OCI-LY1 (cell line): ENCODE measurements at regions not wholly inside any gene's neighbourhood (a gene's known extent, or its start where the extent isn't known, plus 50 kb on each side); places are given as distances from the start of the nearest gene placed in this dataset.

Experiments used
- H2AFZ ChIP-seq: fragments of 200-600 bp; sonication (generic), shearing (Covaris generic); 2 replicates; pipeline ENCODE4 v1.6.0; 2014; ENCODE audit warnings: antibody characterized with exemption, mild to moderate bottlenecking, low read length
- H3F3A ChIP-seq: fragments of 200-600 bp; sonication (generic), shearing (Covaris generic); 2 replicates; pipeline ENCODE4 v1.6.0; 2014; ENCODE audit warnings: mild to moderate bottlenecking, antibody characterized with exemption, low read length, moderate library complexity; ENCODE audit not compliant: insufficient read depth
- H3K27ac ChIP-seq: fragments of 200-600 bp; sonication (generic); 2 replicates; pipeline ENCODE4 v1.5.1; 2014; ENCODE audit warnings: low read length, mixed run types, mild to moderate bottlenecking, low read depth; ENCODE audit not compliant: poor library complexity, severe bottlenecking
- H3K27me3 ChIP-seq: fragments of 200-600 bp; sonication (generic); 2 replicates; pipeline ENCODE4 v1.6.0; 2014; ENCODE audit warnings: antibody characterized with exemption, mild to moderate bottlenecking, low read length, moderate library complexity; ENCODE audit not compliant: insufficient read depth
- H3K36me3 ChIP-seq: fragments of 200-600 bp; sonication (generic); 2 replicates; pipeline ENCODE4 v1.6.1; 2014; ENCODE audit warnings: mild to moderate bottlenecking, antibody characterized with exemption, low read length, moderate library complexity, mixed read lengths; ENCODE audit not compliant: insufficient read depth
- H3K4me1 ChIP-seq: fragments of 200-600 bp; sonication (generic); 2 replicates; pipeline ENCODE4 v1.5.1; 2014; ENCODE audit warnings: mild to moderate bottlenecking, low read length, moderate library complexity; ENCODE audit not compliant: insufficient read depth, severe bottlenecking
- H3K4me2 ChIP-seq: fragments of 200-600 bp; sonication (generic), shearing (Covaris generic); 2 replicates; pipeline ENCODE4 v1.6.1; 2014; ENCODE audit warnings: low read length
- H3K4me3 ChIP-seq: fragments of 200-600 bp; sonication (generic); 2 replicates; pipeline ENCODE4 v1.5.1; 2014; ENCODE audit warnings: low read length, low read depth, mild to moderate bottlenecking, mixed read lengths; ENCODE audit not compliant: poor library complexity, severe bottlenecking
- H3K79me2 ChIP-seq: fragments of 200-600 bp; shearing (Covaris generic); 2 replicates; pipeline ENCODE4 v1.6.1; 2016; ENCODE audit warnings: mixed run types, low read length, mixed read lengths; ENCODE audit not compliant: insufficient read depth
- H3K9ac ChIP-seq: fragments of 200-600 bp; sonication (generic), shearing (Covaris generic); 2 replicates; pipeline ENCODE4 v1.6.1; 2014; ENCODE audit warnings: mild to moderate bottlenecking, low read length, mixed read lengths
- H3K9me2 ChIP-seq: fragments of 200-600 bp; sonication (generic), shearing (Covaris generic); 2 replicates; pipeline ENCODE4 v1.6.1; 2014; ENCODE audit warnings: low read depth, mild to moderate bottlenecking, low read length, mixed read lengths
- H3K9me3 ChIP-seq: fragments of 200-600 bp; shearing (Covaris generic); 2 replicates; pipeline ENCODE4 v1.6.1; 2014; ENCODE audit warnings: low read length, mixed read lengths
- H4K20me1 ChIP-seq: fragments of 200-600 bp; sonication (generic), shearing (Covaris generic); 2 replicates; pipeline ENCODE4 v1.6.0; 2016; ENCODE audit warnings: mild to moderate bottlenecking, low read length; ENCODE audit not compliant: insufficient read depth
- CTCF ChIP-seq: fragments of 200-600 bp; sonication (generic), shearing (Covaris generic); IDR thresholded peaks from 2 replicates; pipeline ENCODE4 v1.5.1; 2017; ENCODE audit warnings: mild to moderate bottlenecking, antibody characterized with exemption, low read length, moderate library complexity, mixed read lengths
- EZH2 ChIP-seq: fragments of 200-600 bp; sonication (generic), shearing (Covaris generic); IDR thresholded peaks from 2 replicates; pipeline ENCODE4 v1.8.0; 2017; ENCODE audit warnings: borderline replicate concordance, mixed run types, mild to moderate bottlenecking, antibody characterized with exemption, low read length, moderate library complexity, mixed read lengths

DNA sequence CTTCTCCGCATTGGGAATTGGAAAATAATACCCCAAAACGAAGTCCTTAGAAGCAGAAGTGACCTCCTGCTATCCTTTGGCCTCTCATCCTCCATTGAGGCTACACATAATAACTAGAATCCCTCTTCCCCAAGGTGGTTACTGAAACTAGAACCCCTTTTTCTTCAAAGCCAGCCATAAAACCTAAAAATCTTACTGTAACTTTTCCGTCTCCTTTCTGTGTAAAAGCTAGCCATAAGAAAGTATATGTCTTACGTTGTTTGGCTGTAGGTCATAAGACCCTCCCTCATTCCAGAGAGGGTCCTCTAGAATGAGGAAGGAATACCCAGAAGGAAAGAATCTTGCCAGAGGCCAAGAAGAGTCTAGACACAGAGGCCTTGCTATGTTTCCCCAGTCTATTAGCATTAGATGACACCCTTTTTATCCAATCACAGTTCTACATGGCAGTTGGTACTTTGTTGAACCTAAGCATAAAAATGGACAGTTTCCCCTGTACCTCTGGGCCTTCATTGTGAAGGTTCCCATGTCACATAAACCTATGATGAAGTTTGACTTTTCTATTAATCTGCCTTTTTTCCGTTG is 133.9 kb upstream of the BTN3A2 start:
- H4K20me1 ChIP-seq, result no peaks in the 10 kb centered on the region
- no peaks in the 10 kb centered on the region for H3K36me3 ChIP-seq
- H3K9ac ChIP-seq, result no peak overlapping the region
- H3K79me2 ChIP-seq, result no peaks in the 10 kb centered on the region
- H3K4me1 ChIP-seq, result peaks cover 47% of the 10 kb centered on the region
- no peaks in the 10 kb centered on the region for H3K9me3 ChIP-seq
- H3K4me2 ChIP-seq, result no peak overlapping the region
- peak overlapping the region; percentile 97 for H3K27ac ChIP-seq
- H3K4me3 ChIP-seq, result no peak overlapping the region
- TF ChIP-seq CTCF, result no peak
- H3F3A ChIP-seq, result no peaks in the 10 kb centered on the region
- no peaks in the 10 kb centered on the region for H3K27me3 ChIP-seq
- no peak overlapping the region for H2AFZ ChIP-seq
- H3K9me2 ChIP-seq, result no peaks in the 10 kb centered on the region

DNA sequence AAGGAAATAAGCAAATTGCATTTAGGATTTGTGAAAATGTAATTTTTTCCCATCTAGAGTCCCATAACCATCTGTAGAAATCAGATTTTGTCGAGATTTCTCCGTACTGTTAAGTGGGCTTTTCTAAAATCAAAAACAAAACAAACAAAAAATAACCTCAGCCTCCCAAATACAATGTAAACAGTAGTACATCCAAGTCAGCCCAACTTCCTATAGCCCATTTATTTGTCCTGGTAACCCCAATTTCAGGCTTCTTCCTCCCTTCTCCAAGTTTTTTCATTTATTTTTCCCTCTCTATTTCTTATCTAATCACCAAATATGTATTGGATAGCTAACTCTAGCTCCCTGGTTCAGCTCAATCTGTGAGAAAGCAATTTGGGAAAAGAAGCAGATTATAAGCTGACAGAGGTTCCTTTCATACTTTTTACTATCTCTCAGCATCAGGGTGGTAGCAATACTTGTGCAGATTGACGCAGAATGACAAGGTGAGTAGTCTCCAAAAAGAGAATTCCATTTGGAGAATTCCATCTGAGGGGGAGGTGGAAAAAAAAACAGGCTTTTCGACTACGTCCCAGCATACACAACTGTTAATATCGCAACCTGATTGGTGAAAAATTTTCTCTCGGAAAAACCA is 132.6 kb upstream of the BTN3A2 start:
- Histone ChIP-seq H3K4me2 (peak overlapping the region; percentile 68), H3K4me1 (peaks cover 45% of the 10 kb centered on the region), H3K27ac (peak overlapping the region; percentile 97), H3K36me3 (no peaks in the 10 kb centered on the region), H3K9ac (peak overlapping the region; percentile 78; the same call in 1 of the 2 replicates), H2AFZ (no peak overlapping the region), H4K20me1 (no peaks in the 10 kb centered on the region), H3K9me3 (no peaks in the 10 kb centered on the region), H3K4me3 (peak overlapping the region; percentile 63), H3F3A (no peaks in the 10 kb centered on the region), H3K79me2 (no peaks in the 10 kb centered on the region), H3K27me3 (no peaks in the 10 kb centered on the region), H3K9me2 (no peaks in the 10 kb centered on the region)
- TF ChIP-seq EZH2, result no peak
- TF ChIP-seq CTCF, result no peak

- H3K9me2 ChIP-seq, result no peaks in the 10 kb centered on the region
- no peaks in the 10 kb centered on the region for H3K79me2 ChIP-seq
- H3F3A ChIP-seq, result no peaks in the 10 kb centered on the region
- peaks cover 45% of the 10 kb centered on the region for H3K4me1 ChIP-seq
- H3K9ac ChIP-seq, result peak overlapping the region; percentile 78
- no peaks in the 10 kb centered on the region for H3K27me3 ChIP-seq
- TF ChIP-seq EZH2 (no peak), CTCF (no peak)
- peak overlapping the region; percentile 63 for H3K4me3 ChIP-seq
- peak overlapping the region; percentile 68 for H3K4me2 ChIP-seq
- H2AFZ ChIP-seq, result no peak overlapping the region
- no peaks in the 10 kb centered on the region for H3K9me3 ChIP-seq
- H3K27ac ChIP-seq, result peak overlapping the region; percentile 97
- H3K36me3 ChIP-seq, result no peaks in the 10 kb centered on the region
- no peaks in the 10 kb centered on the region for H4K20me1 ChIP-seq
These were observed 131.9 kb upstream of the BTN3A2 start for GRCh38 chr6:26232940-26233648.
